NCI-H2196 treated with DMSO at 0.1 percent for 48 hours (cell line): ENCODE measurements at regions not wholly inside any gene's neighbourhood (a gene's known extent, or its start where the extent isn't known, plus 50 kb on each side); places are given as distances from the start of the nearest gene placed in this dataset.

ENCODE experiments used
- DNase-seq: peaks from one replicate; lab custom pipeline; 2025; ENCODE audit not compliant: unreplicated experiment; lab: John Stamatoyannopoulos, UW

- no peak for DNase-seq
Measured at GRCh38 chr1:204819495-204819894, 51.2 kb upstream of the NFASC start.
